GM12874 (cell line): ENCODE measurements at regions not wholly inside any gene's neighbourhood (a gene's known extent, or its start where the extent isn't known, plus 50 kb on each side); places are given as distances from the start of the nearest gene placed in this dataset.

Experiments used
- TF ChIP-seq, protein P1 (sequence below): IDR thresholded peaks from 2 replicates; pipeline ENCODE4 v1.5.1; 2011; ENCODE audit warnings: low read depth, mild to moderate bottlenecking, control low read depth, low read length, moderate library complexity; ENCODE audit not compliant: insufficient read depth

DNA sequence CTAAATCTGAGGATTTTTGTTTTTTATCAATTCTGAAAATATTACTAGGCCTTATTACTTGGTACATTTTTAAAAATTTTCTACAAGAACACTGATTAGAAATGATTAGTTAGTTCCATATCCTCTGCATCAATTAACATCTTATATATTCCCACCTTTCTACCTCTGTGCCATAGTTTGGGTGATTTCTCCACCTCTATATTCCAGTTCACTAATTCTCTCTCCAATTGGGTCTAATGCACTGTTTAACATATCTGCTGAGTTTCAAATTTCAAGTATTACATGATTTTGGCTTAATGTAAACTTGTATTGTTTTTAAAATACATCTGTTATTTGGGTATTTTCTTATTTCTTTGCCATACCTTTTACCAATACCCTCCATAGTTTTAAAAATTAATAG is 705.7 kb upstream of the SALL3 start:
- TF ChIP-seq, protein P1, sequence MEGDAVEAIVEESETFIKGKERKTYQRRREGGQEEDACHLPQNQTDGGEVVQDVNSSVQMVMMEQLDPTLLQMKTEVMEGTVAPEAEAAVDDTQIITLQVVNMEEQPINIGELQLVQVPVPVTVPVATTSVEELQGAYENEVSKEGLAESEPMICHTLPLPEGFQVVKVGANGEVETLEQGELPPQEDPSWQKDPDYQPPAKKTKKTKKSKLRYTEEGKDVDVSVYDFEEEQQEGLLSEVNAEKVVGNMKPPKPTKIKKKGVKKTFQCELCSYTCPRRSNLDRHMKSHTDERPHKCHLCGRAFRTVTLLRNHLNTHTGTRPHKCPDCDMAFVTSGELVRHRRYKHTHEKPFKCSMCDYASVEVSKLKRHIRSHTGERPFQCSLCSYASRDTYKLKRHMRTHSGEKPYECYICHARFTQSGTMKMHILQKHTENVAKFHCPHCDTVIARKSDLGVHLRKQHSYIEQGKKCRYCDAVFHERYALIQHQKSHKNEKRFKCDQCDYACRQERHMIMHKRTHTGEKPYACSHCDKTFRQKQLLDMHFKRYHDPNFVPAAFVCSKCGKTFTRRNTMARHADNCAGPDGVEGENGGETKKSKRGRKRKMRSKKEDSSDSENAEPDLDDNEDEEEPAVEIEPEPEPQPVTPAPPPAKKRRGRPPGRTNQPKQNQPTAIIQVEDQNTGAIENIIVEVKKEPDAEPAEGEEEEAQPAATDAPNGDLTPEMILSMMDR = no peak

DNA sequence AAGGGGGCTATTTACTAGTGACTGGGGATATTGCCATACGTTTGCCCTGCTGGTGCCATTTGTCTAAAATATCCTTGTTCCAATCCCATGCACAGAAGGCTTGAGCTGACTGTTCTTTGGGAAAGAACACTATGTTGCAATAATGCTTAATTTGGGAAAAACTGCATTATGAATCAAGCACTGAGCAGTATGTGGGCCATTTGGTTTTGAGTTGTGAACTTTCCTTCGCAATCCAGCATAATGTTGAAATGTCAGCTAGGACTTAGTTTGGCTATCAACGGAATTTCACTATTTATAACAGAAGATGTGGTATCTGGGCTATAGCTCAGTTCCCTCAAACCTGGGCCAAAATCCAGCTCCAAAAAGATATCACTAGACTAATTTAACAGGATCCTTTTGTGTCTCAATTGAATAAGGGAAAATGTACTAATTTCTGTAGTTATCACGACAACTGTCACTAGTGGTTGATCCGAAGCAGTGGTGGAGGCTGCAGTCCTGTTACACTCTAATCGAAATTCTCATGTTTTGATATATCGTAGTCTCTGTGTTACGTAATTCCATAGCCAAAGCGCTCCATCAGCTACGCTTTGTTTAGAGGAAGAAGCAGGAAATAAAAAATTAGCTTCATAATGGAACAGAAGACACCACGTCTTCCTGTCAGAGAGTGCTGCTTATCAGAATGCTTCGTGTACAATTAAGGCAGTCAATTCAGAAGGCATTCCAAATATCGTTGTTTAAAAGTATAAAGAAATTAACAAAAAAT is 686.8 kb upstream of the SALL3 start:
- TF ChIP-seq, protein P1 = no peak

DNA sequence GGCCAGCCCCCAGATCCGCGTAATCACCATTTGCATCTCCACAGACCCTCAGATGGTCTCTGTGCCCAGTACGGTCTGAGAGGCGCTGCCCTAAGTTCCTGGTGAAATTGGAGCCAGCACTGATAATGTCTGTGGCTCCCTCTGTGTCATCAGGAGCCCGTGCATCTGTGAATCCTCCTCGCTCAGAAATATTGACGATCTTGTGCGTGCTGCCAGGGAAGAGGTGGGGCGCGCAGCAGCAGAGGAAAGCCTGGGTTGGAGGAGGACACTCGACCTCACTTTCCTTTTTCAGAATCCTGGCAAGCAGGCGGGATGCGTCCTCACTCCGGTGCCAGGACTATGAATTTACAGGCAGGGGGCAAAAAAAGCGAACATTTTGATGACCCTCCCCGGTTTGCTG is 686.1 kb upstream of the SALL3 start:
- TF ChIP-seq, protein P1 = no peak

DNA sequence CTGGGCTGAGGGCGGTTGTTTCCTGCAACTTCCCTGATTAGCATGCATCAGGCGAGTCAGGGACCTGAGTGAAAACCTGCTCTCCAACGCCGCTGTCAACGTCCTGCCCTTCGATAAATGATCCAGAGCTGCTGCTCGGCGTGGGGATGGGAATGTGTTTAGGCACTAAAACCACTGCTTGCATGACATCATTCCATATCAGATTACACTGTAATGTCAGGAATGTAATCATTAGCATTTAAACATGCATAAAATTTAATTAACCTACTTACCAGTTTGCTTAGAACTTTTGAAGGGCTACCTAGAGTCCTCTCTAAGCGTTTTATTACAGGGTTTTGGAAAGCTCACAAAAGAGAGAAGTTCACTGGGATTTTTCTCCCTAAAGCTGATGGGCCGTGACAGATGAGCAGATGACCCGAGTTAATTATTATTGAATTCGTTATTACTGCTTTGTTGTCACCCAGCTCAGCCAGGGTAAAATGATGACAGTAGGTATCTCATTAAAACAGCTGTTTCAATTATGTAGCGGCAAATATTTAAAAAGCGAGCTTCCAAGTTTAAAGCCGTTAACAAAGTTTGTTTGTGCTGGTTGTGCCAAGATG is 685.6 kb upstream of the SALL3 start:
- TF ChIP-seq, protein P1 = no peak

DNA sequence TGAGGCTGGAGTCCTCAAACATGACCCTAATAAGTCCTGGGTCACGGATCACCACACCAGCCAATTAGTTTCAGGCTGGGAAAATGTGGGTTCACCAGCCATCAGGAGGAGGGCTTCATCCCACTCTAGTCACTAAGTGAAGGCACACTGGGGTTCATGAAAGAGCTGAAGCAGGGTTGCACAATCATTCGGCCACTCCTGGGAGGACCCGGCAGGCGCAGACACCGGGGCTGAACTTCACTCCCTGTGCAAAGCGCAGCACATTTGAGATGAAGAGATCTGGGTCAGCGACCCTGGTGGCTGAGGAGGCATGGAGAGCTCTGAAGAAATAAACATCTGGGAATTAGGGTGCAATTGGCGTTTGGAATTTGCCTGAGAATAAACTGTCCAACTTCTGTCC is 684.4 kb upstream of the SALL3 start:
- TF ChIP-seq, protein P1 = no peak

DNA sequence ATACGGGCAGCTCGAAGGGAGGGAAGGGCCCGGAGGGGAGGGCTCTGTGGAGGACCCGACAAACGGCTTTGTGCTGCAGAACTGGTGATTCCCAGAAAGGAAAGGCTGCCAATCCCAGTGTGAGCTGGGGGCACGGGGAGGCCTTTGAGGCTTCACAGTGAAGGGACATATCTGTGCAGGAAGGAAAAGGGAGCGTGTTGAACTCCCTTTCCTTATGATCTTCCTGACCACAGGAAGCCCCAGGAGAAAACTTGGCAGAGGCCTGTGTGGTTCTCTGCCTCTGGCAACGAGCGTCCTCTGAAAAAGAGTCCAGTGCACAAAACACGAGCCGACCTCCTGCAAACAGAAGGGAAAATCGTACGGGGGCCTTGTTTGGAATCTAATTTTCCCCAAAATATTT is 683.5 kb upstream of the SALL3 start:
- TF ChIP-seq, protein P1 = no peak

DNA sequence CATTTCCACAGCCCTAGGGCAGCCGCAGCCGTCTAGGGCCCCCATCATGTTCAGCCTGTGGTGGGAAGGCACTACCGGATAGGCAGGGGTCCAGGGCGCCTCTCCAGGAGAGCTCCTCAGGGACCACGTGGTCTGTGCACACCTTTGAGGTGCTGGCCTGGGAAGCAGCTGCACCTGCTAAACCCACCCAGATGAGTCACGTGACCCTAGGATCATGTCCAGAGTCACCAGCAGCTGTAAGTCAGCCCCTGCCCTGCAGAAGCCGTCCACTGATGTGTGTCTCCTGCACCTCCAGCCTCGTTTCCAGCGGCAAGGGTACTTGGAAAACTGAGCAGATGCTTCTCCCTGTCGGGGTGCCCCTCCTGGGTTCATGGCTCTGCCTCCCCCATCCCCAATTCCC is 682.6 kb upstream of the SALL3 start:
- TF ChIP-seq, protein P1 = no peak
